WTC11 (cell line): ENCODE measurements at regions not wholly inside any gene's neighbourhood (a gene's known extent, or its start where the extent isn't known, plus 50 kb on each side); places are given as distances from the start of the nearest gene placed in this dataset.

Experiments
- ATF3 ChIP-seq: sonication (generic); formaldehyde crosslinking; conservative IDR thresholded peaks from 2 replicates; pipeline ENCODE4 v1.8.1; 2022; ENCODE audit warnings: mild to moderate bottlenecking, missing genetic modification reagents
- CTCF ChIP-seq: fragments of 200-600 bp; IDR thresholded peaks from 2 replicates; pipeline ENCODE4 v1.8.0; 2022; ENCODE audit warnings: antibody characterized with exemption
- HMGXB4 ChIP-seq: sonication (generic); formaldehyde crosslinking; IDR thresholded peaks from 2 replicates; pipeline ENCODE4 v1.8.1; 2023; ENCODE audit warnings: mild to moderate bottlenecking, moderate library complexity, missing genetic modification reagents
- MAX ChIP-seq: sonication (generic); formaldehyde crosslinking; IDR thresholded peaks from 2 replicates; pipeline ENCODE4 v1.8.0; 2022; ENCODE audit warnings: mild to moderate bottlenecking, missing genetic modification reagents

GRCh38 chr9:75754080-75754479 is 136.4 kb upstream of the PCSK5 start:
- TF ChIP-seq CTCF = no peak
- TF ChIP-seq MAX = no peak
- TF ChIP-seq ATF3 (CRISPR knock-in tag) = no peak
- no peak for TF ChIP-seq HMGXB4
